Hematopoietic multipotent progenitor cell (in vitro differentiated cells): ENCODE measurements at regions not wholly inside any gene's neighbourhood (a gene's known extent, or its start where the extent isn't known, plus 50 kb on each side); places are given as distances from the start of the nearest gene placed in this dataset.

Experiments used
- DNase-seq, 3 donors: peaks; one replicate each; pipeline ENCODE4 v3.0.0-alpha.2; 2011 to 2015; ENCODE audit warnings: low read depth in 2 of 3, low spot score in 2 of 3

GRCh38 chr10:90975096-90975495 lies 54.2 kb upstream of the ANKRD1 start:
- no peak for DNase-seq

DNA sequence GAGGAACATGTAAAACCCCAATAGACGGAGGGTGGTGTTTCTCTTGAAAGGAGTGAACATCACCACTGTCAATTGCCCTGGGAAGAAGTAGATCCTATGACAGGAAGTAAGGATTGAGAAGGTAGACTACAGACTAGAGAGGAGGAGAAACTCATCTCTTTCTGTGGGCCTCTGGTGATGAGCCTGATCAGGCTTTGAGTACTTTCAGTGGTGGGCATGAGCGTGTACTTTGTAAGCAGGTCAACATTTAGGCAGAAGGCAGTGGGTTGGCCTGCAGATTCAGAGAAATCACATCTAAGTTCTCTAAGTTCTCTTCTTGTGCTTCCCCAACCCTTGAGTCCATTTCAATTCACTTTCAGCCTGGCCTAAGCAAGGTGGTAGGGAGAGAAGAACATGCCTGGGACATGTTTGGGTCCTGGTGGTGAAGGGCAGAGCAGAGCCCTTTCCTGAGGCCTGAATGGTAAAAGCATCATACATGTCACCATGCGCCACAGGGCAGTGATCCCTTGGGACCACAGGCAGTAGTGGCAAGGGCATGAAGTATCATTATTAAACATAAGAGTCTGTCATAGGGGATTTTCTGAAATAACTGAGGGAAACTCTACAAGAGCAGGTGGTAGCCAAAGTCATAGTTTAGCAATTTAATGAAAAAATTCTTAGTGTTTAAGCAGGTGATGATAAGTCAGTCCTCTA lies 56.4 kb upstream of the ANKRD1 start:
- DNase-seq = no peak

- no peak for DNase-seq
Observed at GRCh38 chr10:90977855-90978486, 57.1 kb upstream of the ANKRD1 start.

DNA sequence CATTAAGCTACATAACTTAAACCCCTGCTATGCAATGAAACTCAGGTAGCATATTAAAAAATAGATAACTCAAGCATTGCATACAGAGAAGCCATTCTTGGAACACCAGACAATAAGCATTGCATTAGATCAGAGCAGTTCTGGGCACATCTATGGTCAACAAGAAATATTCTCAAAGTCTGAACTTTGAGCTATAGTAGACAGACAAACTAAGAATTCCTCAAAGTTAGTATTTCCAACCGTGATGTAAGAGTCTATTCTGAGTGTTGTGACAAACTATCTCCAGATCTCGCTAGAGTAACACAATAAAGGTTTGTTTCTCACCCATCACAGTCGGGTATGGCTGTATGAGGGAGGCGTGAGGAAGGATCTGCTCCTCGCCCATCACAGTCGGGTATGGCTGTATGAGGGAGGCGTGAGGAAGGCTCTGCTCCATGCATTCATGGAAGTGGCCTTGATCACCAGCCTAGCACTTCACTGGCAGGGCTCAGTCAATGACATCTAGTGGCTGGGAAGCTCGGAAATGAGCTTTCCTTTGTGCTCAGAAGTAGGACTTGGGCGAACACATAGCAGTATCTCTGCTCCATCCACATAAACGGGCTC lies 61.6 kb upstream of the ANKRD1 start:
- no peak for DNase-seq

- DNase-seq = no peak
Observed at GRCh38 chr10:90983914-90984549, 63.1 kb upstream of the ANKRD1 start.

GRCh38 chr10:90984898-90985297 lies 64.0 kb upstream of the ANKRD1 start:
- DNase-seq = no peak

GRCh38 chr10:90985321-90985933 lies 64.5 kb upstream of the ANKRD1 start:
- DNase-seq = no peak

GRCh38 chr10:90986136-90986760 lies 65.4 kb upstream of the ANKRD1 start:
- no peak for DNase-seq

DNA sequence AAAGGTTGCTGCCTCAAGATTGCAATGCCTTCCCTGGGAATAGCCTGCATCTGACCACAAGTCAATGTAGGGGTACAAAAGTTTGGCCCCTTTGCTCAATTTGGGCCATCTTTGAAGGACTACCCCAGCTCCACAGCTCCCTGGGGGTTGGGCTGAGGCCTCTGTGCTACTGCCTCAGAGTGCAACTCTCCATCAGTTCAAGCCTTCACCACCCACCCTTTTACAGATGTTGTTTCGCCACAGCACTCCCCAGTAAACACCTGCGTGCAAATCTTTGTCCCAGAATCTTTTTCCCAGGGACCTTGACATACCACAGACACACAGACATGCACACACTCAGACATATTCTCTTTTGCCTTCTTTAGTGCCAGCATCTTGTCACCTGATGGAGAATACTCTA lies 66.0 kb upstream of the ANKRD1 start:
- no peak for DNase-seq

- no peak for DNase-seq
Observed at GRCh38 chr10:90987383-90987782, 66.5 kb upstream of the ANKRD1 start.

DNA sequence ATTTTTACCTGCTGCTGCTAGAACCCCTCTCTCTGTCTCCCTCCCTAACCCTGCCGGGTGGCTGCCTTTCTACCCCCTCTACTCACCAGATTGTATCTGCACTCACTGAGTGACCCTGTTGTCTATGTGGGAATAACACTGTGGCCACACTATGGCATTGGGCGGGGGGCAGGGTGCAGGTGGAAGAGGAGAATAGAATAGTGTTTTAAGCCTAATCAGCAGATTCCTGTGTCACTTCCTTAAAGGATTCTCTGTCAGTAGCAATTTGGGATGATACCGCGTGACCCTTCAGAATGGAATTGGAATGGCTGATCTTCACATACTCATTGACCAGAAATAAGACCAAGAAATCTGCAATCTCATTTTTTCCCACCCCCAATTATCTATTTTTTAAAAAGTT lies 67.1 kb upstream of the ANKRD1 start:
- no peak for DNase-seq

DNA sequence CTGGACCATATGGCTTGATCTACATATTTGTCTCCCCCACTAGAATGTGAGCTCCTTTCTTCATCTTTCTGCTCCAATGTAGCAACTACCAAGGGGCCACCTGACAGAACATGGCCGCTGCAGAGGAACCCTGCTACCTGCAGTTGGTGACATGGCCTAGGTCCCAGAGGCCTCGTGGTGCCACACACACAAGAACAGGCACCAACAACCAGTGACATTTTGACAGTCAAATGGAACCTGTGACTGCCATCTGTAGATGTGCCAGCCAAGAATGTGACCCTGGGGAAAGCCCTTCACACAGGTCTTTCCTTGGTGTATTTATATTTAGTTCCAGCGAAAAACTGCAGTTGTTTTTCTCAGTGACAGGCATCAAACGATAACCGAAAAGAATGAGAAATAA lies 67.9 kb upstream of the ANKRD1 start:
- DNase-seq = no peak

- DNase-seq = no peak
Observed at GRCh38 chr10:90989378-90989777, 68.5 kb upstream of the ANKRD1 start.

GRCh38 chr10:90992462-90992861 lies 71.6 kb upstream of the ANKRD1 start:
- no peak for DNase-seq

DNA sequence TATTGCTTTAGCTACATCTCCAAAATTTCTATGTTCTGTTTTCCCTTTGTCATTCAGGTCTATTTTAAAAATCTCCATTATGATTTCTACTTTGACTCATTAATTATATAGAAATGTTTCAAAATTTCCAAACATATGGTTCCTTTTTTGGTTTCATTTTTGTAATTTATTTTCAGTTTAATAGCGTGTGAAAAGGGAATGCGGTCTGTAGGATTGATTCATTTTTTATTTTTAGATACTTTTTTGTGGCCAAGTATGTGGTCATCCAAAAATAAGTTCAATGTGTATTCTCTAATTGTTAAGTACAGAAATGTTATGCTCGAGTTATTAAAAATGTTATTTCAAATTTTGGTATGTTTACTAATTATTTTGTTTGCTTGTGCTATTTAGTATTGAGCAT lies 72.5 kb upstream of the ANKRD1 start:
- no peak for DNase-seq

GRCh38 chr10:90997670-90998069 lies 76.8 kb upstream of the ANKRD1 start:
- no peak for DNase-seq

GRCh38 chr10:90998733-90999511 lies 78.0 kb upstream of the ANKRD1 start:
- DNase-seq = no peak

DNA sequence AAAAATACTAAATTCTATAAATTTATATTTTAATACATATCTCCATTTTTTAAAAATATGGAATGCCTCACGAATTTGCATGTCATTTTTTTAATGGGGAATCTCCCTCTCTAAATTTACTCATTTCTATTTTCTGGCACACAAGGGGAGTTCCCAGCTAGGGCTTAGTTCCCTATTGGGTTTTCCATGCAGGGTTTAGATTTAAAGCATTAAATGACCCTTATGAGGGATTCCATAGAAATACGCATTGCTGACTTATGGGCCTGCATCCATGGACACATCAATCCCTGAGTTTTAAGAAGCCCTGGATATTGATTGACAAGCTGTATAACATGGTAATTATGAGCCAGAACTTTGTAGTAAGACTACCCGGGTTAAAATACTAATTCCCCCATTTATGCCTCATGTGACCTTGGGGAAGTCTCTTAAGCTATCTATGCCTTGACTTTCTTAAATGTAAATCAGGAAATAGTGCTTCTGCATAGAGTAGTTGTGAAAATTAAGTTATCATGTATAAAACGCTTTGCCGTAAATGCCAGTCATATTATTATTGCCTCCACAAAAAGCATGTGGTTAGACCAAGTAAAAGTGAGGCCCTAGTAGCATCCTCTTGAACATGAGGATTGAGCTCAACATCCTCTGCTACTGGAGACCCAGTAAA lies 78.8 kb upstream of the ANKRD1 start:
- DNase-seq = no peak

DNA sequence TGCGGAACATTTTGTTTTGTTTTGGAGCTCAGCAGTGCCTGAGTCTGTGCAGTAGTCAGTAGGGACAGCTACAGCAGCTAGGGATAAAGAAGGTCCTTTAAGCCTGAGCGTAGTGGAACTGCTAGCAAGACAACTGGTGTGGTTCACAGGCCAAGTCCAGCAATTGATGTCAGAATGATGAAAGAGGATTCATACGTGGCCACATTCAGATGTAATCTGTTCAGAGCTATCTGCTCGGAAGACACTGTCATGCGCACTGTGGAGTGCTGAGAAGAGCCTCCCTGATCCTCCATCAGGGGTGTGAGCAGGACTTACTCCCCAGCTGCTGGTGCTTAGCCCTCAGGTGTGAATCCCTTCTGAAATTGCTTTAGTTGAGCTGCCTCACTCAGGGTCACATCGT lies 79.6 kb upstream of the ANKRD1 start:
- DNase-seq = no peak

- DNase-seq = no peak
Observed at GRCh38 chr10:91000985-91001384, 80.1 kb upstream of the ANKRD1 start.
